Liver (tissue), 3 donors: ENCODE measurements at regions not wholly inside any gene's neighbourhood (a gene's known extent, or its start where the extent isn't known, plus 50 kb on each side); places are given as distances from the start of the nearest gene placed in this dataset.

Experiments used
- ATF3 ChIP-seq: IDR thresholded peaks from 2 replicates; pipeline ENCODE4 v1.6.1; 2016; ENCODE audit warnings: antibody characterized with exemption
- CTCF ChIP-seq: fragments of 150-350 bp; IDR thresholded peaks from 2 replicates; pipeline ENCODE4 v1.5.1; 2017; ENCODE audit warnings: improper control_type of control experiment, low read depth, low read length; ENCODE audit not compliant: missing input control
- GABPA ChIP-seq, 2 donors: IDR thresholded peaks in 1 of 2; conservative IDR thresholded peaks in 1 of 2; 2 replicates each; pipeline ENCODE4 v1.6.1; 2016; ENCODE audit warnings: antibody characterized with exemption in 2 of 2, mild to moderate bottlenecking in 1 of 2, moderate library complexity in 1 of 2
- JUND ChIP-seq, 2 donors: IDR thresholded peaks; 2 replicates each; pipeline ENCODE4 v1.6.1; 2016; ENCODE audit warnings: antibody characterized with exemption in 2 of 2
- MAX ChIP-seq: IDR thresholded peaks from 2 replicates; pipeline ENCODE4 v1.6.1; 2016; ENCODE audit warnings: antibody characterized with exemption
- RAD21 ChIP-seq, 2 donors: IDR thresholded peaks; 2 replicates each; pipeline ENCODE4 v1.6.1; 2016; ENCODE audit warnings: antibody characterized with exemption in 2 of 2, mild to moderate bottlenecking in 2 of 2
- REST ChIP-seq: IDR thresholded peaks from 2 replicates; pipeline ENCODE4 v1.6.1; 2016; ENCODE audit warnings: antibody characterized with exemption, mild to moderate bottlenecking
- SP1 ChIP-seq: IDR thresholded peaks from 2 replicates; pipeline ENCODE4 v1.6.1; 2018; ENCODE audit warnings: antibody characterized with exemption, mild to moderate bottlenecking
- TAF1 ChIP-seq: conservative IDR thresholded peaks from 2 replicates; pipeline ENCODE4 v1.6.1; 2016; ENCODE audit warnings: antibody characterized with exemption, mild to moderate bottlenecking
- donor health status: healthy.
- donor health status: healthy.

GRCh38 chr4:112905728-112906127 is 143.7 kb upstream of the ANK2 start:
- TF ChIP-seq CTCF = no peak
- no peak for TF ChIP-seq ATF3
- no peak for TF ChIP-seq GABPA (IDR thresholded peaks at IDR 0.05 in 1 of 2, conservative IDR thresholded peaks at IDR 0.05 in 1 of 2)
- TF ChIP-seq MAX = no peak
- TF ChIP-seq REST = no peak
- no peak for TF ChIP-seq JUND (IDR thresholded peaks at IDR 0.05)
- TF ChIP-seq TAF1 = no peak
- TF ChIP-seq RAD21 (IDR thresholded peaks at IDR 0.05) = no peak
- no peak for TF ChIP-seq SP1
